Vagina (tissue), 2 donors: ENCODE measurements at regions not wholly inside any gene's neighbourhood (a gene's known extent, or its start where the extent isn't known, plus 50 kb on each side); places are given as distances from the start of the nearest gene placed in this dataset.

Experiments
- CTCF ChIP-seq, 3 experiments: fragments of 450-650 bp in 2 of 3; fragments of 200-600 bp in 1 of 3; sonication (generic) in 1 of 3; IDR thresholded peaks; one replicate each; pipeline ENCODE4 v1.5.1; 2017 to 2019; ENCODE audit warnings: antibody characterized with exemption in 3 of 3, mild to moderate bottlenecking in 2 of 3, moderate library complexity in 2 of 3
- POLR2AphosphoS5 ChIP-seq, 2 donors: sonication (generic); formaldehyde crosslinking; IDR thresholded peaks; one replicate each; pipeline ENCODE4 v1.9.0; 2017; ENCODE audit warnings: antibody characterized with exemption in 2 of 2, mild to moderate bottlenecking in 2 of 2, low read depth in 1 of 2; ENCODE audit not compliant: insufficient read depth in 1 of 2

- TF ChIP-seq CTCF (IDR thresholded peaks at IDR 0.05) (no peak), POLR2AphosphoS5 (IDR thresholded peaks at IDR 0.05; ENCODE audit: insufficient read depth in 1 of 2, low read depth in 1 of 2) (no peak)
These were observed 301.2 kb downstream of the MAP2K6 start for GRCh38 chr17:69715656-69716055.
